ENCODE measurements at regions not wholly inside any gene's neighbourhood (a gene's known extent, or its start where the extent isn't known, plus 50 kb on each side); places are given as distances from the start of the nearest gene placed in this dataset.
A peak's percentile ranks its signal among the peaks of the same experiment; 100 is the strongest.
"Not testable (repeated sequence)": the region's sequence is repeated elsewhere in the genome, so short reads cannot be mapped to it uniquely, and the experiment has no call there.

- peak in 1 of 5 donors; percentile 7 for DNase-seq
- H3K9me3 ChIP-seq; H3K27ac ChIP-seq; H3K27me3 ChIP-seq; ATAC-seq; H3K36me3 ChIP-seq; intact Hi-C loops (cut with DNase I); H3K4me3 ChIP-seq; H3K4me1 ChIP-seq: not testable (repeated sequence)
- 44 to 87% (median 64%) methylated on average over 2 of the region's 3 CpGs for WGBS, 4 donors
Observed at GRCh38 chr22:11932212-11932611, 3595.8 kb upstream of the OR11H1 start.

DNA sequence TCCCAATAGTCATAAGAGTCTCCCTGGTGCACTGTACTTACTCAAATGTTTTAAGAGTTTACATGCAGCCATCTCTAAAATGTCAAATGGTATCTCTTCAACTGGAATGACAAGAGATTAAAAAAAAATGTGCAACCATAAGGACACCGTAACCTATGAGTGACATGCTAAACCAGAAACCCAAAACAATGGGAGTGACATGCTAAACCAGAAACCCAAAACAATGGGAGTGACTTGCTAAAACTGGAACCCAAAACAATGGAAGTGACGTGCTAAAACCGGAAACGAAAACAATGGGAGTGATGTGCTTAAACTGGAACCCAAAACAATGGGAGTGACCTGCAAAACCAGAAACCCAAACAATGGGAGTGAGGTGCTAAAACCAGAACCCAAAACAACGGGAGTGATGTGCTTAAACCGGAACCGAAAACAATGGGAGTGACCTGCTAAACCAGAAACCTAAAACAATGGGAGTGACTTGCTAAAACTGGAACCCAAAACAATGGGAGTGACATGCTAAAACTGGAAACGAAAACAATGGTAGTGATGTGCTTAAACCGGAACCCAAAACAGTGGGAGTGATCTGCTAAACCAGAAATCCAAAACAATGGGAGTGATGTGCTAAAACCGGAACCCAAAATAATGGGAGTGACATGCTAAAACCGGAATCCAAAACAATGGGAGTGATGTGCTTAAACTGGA is 3559.9 kb upstream of the OR11H1 start:
- H3K27ac ChIP-seq; H3K9me3 ChIP-seq; ATAC-seq; H3K36me3 ChIP-seq; intact Hi-C loops (cut with DNase I); H3K4me1 ChIP-seq; DNase-seq; H3K4me3 ChIP-seq; H3K27me3 ChIP-seq: not testable (repeated sequence)
- WGBS, 4 donors = 73 to 81% (median 77%) methylated on average over 11 of the region's 11 CpGs; no CpG with 5 or more reads in 1 of the 4 donors

GRCh38 chr22:11973856-11974255 is 3554.1 kb upstream of the OR11H1 start:
- H3K4me3 ChIP-seq = peak overlapping the region in 1 of 12 donors; percentile 28
- not testable (repeated sequence) for H3K27me3 ChIP-seq

More at GRCh38 chr22:11973856-11974255, 3554.1 kb upstream of the OR11H1 start:
- H3K36me3 ChIP-seq; H3K27ac ChIP-seq; H3K9me3 ChIP-seq; ATAC-seq; intact Hi-C loops (cut with DNase I); H3K4me1 ChIP-seq; DNase-seq: not testable (repeated sequence)
- WGBS, 4 donors = 52 to 61% (median 59%) methylated on average over 15 to 35 of the region's 35 CpGs; no CpG with 5 or more reads in 1 of the 4 donors
